ENCODE measurements at regions not wholly inside any gene's neighbourhood (a gene's known extent, or its start where the extent isn't known, plus 50 kb on each side); places are given as distances from the start of the nearest gene placed in this dataset.
"Not testable (repeated sequence)": the region's sequence is repeated elsewhere in the genome, so short reads cannot be mapped to it uniquely, and the experiment has no call there.

DNA sequence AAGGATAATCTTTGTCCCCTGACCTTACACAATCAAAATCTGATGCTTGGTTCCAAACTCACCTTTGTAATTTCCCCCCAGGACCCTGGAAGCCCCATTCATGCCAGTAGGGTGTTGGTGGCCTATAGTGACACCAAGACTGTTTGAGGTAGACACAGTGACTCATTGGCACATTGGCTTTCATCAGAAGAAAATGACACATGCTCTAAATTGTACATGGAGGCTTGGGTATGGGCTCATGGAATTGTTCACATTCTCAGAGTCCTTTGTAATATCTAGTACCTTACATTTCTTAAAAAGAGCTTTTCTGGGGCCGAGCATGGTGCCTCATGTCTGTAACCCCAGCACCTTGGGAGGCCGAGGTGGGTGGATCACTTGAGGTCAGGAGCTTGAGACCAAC, 61.2 kb upstream of the LRPPRC start:
- intact Hi-C loops (cut with micrococcal nuclease; ENCODE audit: unreplicated experiment): no loop called here
- ATAC-seq: no peak
- CTCF ChIA-PET: no interaction called here

DNA sequence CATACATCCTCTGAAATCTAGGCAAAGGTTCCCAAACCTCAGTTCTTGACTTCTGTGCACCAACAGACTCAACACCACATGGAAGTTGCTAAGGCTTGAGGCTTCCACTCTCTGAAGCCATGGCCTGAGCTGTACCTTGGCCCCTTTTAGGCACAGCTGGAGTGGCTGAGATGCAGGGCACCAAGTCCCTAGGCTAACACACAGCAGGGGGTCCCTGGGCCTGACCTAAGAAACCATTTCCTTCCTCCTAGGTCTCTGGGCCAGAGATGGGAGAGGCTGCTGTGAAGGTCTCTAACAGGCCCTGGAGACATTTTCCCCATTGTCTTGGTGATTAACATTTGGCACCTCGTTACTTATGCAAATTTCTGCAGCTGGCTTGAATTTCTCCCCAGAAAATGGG, 64.5 kb upstream of the LRPPRC start:
- ATAC-seq; H3K27ac ChIP-seq (ENCODE audit: low read length); H3K4me3 ChIP-seq (ENCODE audit: low read depth in 2 of 2, low read length in 2 of 2); H3K9me3 ChIP-seq (ENCODE audit: control insufficient read depth, insufficient read depth, low read depth, low read length); DNase-seq (ENCODE audit: low read depth, low spot score); CTCF ChIA-PET; in situ Hi-C loops (cut with HindIII; ENCODE audit: low pct_unique_long_range_greater_than_20kb, low sequenced_read_pairs); intact Hi-C loops (cut with micrococcal nuclease; ENCODE audit: unreplicated experiment); H3K27me3 ChIP-seq (ENCODE audit: control insufficient read depth, insufficient read depth, low read length); POLR2A ChIA-PET; BruUV-seq (replicated peaks); H3K4me1 ChIP-seq (ENCODE audit: control insufficient read depth, insufficient read depth, low read length); H3K36me3 ChIP-seq (ENCODE audit: control insufficient read depth, insufficient read depth, low read length): not testable (repeated sequence)

More for the DNA sequence above, 61.2 kb upstream of the LRPPRC start:
- BruUV-seq (replicated peaks): no TSS peak
- TF ChIP-seq, protein P1, sequence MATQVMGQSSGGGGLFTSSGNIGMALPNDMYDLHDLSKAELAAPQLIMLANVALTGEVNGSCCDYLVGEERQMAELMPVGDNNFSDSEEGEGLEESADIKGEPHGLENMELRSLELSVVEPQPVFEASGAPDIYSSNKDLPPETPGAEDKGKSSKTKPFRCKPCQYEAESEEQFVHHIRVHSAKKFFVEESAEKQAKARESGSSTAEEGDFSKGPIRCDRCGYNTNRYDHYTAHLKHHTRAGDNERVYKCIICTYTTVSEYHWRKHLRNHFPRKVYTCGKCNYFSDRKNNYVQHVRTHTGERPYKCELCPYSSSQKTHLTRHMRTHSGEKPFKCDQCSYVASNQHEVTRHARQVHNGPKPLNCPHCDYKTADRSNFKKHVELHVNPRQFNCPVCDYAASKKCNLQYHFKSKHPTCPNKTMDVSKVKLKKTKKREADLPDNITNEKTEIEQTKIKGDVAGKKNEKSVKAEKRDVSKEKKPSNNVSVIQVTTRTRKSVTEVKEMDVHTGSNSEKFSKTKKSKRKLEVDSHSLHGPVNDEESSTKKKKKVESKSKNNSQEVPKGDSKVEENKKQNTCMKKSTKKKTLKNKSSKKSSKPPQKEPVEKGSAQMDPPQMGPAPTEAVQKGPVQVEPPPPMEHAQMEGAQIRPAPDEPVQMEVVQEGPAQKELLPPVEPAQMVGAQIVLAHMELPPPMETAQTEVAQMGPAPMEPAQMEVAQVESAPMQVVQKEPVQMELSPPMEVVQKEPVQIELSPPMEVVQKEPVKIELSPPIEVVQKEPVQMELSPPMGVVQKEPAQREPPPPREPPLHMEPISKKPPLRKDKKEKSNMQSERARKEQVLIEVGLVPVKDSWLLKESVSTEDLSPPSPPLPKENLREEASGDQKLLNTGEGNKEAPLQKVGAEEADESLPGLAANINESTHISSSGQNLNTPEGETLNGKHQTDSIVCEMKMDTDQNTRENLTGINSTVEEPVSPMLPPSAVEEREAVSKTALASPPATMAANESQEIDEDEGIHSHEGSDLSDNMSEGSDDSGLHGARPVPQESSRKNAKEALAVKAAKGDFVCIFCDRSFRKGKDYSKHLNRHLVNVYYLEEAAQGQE (IDR thresholded peaks at IDR 0.05; ENCODE audit: insufficient read depth in 1 of 2, low read depth in 2 of 2, low read length in 1 of 2): no peak
- TF ChIP-seq POLR2AphosphoS5 (IDR thresholded peaks at IDR 0.05; ENCODE audit: low read depth, low read length) (no peak), SIN3A (IDR thresholded peaks at IDR 0.05; ENCODE audit: borderline replicate concordance, insufficient read depth, low read depth, low read length) (no peak), TCF7L2 (IDR thresholded peaks at IDR 0.05; ENCODE audit: low read depth, low read length) (no peak)
- TF ChIP-seq, protein P2, sequence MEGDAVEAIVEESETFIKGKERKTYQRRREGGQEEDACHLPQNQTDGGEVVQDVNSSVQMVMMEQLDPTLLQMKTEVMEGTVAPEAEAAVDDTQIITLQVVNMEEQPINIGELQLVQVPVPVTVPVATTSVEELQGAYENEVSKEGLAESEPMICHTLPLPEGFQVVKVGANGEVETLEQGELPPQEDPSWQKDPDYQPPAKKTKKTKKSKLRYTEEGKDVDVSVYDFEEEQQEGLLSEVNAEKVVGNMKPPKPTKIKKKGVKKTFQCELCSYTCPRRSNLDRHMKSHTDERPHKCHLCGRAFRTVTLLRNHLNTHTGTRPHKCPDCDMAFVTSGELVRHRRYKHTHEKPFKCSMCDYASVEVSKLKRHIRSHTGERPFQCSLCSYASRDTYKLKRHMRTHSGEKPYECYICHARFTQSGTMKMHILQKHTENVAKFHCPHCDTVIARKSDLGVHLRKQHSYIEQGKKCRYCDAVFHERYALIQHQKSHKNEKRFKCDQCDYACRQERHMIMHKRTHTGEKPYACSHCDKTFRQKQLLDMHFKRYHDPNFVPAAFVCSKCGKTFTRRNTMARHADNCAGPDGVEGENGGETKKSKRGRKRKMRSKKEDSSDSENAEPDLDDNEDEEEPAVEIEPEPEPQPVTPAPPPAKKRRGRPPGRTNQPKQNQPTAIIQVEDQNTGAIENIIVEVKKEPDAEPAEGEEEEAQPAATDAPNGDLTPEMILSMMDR (IDR thresholded peaks at IDR 0.05): no peak
- Histone ChIP-seq H3K27ac (ENCODE audit: low read length) (no peak overlapping the region), H3K36me3 (ENCODE audit: control insufficient read depth, insufficient read depth, low read length) (no peaks in the 10 kb centered on the region), H3K4me1 (ENCODE audit: control insufficient read depth, insufficient read depth, low read length) (no peaks in the 10 kb centered on the region), H3K9me3 (ENCODE audit: control insufficient read depth, insufficient read depth, low read depth, low read length) (no peaks in the 10 kb centered on the region), H3K27me3 (ENCODE audit: control insufficient read depth, insufficient read depth, low read length) (no peaks in the 10 kb centered on the region), H3K4me3 (ENCODE audit: low read depth in 2 of 2, low read length in 2 of 2) (no peak overlapping the region)
- POLR2A ChIA-PET: no interaction called here
- in situ Hi-C loops (cut with HindIII; ENCODE audit: low pct_unique_long_range_greater_than_20kb, low sequenced_read_pairs): no loop called here
- DNase-seq (ENCODE audit: low read depth, low spot score): no peak

DNA sequence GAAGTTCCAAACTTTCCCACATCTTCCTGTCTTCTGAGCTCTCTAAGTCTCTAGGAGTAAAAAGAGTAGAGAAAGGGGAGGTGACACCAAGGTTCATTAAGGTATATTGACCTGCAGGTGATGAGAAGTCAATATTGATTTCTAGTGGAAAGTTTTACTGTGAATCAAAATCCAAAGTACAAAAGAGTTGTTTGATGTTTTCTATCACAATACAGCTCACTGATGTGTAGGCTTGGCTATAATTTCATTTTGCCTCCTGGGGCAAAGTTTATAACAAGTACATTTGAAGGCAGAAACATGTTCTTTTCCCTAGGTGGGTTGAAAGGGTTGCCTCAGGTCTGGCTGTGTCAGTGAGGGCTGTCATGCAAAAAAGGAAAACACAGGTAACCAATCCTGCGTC, 65.2 kb upstream of the LRPPRC start:
- ATAC-seq (no peak), DNase-seq (ENCODE audit: low read depth, low spot score) (no peak)
- no peaks in the 10 kb centered on the region for H3K36me3 ChIP-seq (ENCODE audit: control insufficient read depth, insufficient read depth, low read length)
- H3K4me3 ChIP-seq (ENCODE audit: low read depth in 2 of 2, low read length in 2 of 2): no peak overlapping the region
- H3K27ac ChIP-seq (ENCODE audit: low read length): no peak overlapping the region
- no peaks in the 10 kb centered on the region for H3K4me1 ChIP-seq (ENCODE audit: control insufficient read depth, insufficient read depth, low read length)
- H3K9me3 ChIP-seq (ENCODE audit: control insufficient read depth, insufficient read depth, low read depth, low read length): no peaks in the 10 kb centered on the region
- H3K27me3 ChIP-seq (ENCODE audit: control insufficient read depth, insufficient read depth, low read length): no peaks in the 10 kb centered on the region
- BruUV-seq (replicated peaks): no TSS peak
- intact Hi-C loops (cut with micrococcal nuclease; ENCODE audit: unreplicated experiment): no loop called here
- in situ Hi-C loops (cut with HindIII; ENCODE audit: low pct_unique_long_range_greater_than_20kb, low sequenced_read_pairs): no loop called here
- TF ChIP-seq POLR2AphosphoS5 (IDR thresholded peaks at IDR 0.05; ENCODE audit: low read depth, low read length): no peak
- no peak for TF ChIP-seq SIN3A (IDR thresholded peaks at IDR 0.05; ENCODE audit: borderline replicate concordance, insufficient read depth, low read depth, low read length)
- TF ChIP-seq, protein P2 (IDR thresholded peaks at IDR 0.05): no peak
- TF ChIP-seq TCF7L2 (IDR thresholded peaks at IDR 0.05; ENCODE audit: low read depth, low read length): no peak
- TF ChIP-seq, protein P1 (IDR thresholded peaks at IDR 0.05; ENCODE audit: insufficient read depth in 1 of 2, low read depth in 2 of 2, low read length in 1 of 2): no peak
- ChIA-PET POLR2A (no interaction called here), CTCF (no interaction called here)
